A673 (cell line): ENCODE measurements at regions not wholly inside any gene's neighbourhood (a gene's known extent, or its start where the extent isn't known, plus 50 kb on each side); places are given as distances from the start of the nearest gene placed in this dataset.

Source experiments
- CTCF ChIP-seq: fragments of 300-800, 200-600 bp; sonication (generic); conservative IDR thresholded peaks from 2 replicates; pipeline ENCODE4 v1.5.1; 2017; ENCODE audit warnings: low read depth, mild to moderate bottlenecking, antibody characterized with exemption, low read length, moderate library complexity, mixed read lengths
- EZH2 ChIP-seq: fragments of 200-600 bp; sonication (generic); IDR thresholded peaks from 2 replicates; pipeline ENCODE4 v1.6.1; 2017; ENCODE audit warnings: borderline replicate concordance, low read depth, mild to moderate bottlenecking, mixed read lengths, antibody characterized with exemption, low read length; ENCODE audit not compliant: poor library complexity, severe bottlenecking

GRCh38 chr17:77845541-77846225 is 112.8 kb upstream of the TNRC6C start:
- no peak for TF ChIP-seq CTCF
- TF ChIP-seq EZH2, result no peak
